ENCODE measurements at regions not wholly inside any gene's neighbourhood (a gene's known extent, or its start where the extent isn't known, plus 50 kb on each side); places are given as distances from the start of the nearest gene placed in this dataset.

DNA sequence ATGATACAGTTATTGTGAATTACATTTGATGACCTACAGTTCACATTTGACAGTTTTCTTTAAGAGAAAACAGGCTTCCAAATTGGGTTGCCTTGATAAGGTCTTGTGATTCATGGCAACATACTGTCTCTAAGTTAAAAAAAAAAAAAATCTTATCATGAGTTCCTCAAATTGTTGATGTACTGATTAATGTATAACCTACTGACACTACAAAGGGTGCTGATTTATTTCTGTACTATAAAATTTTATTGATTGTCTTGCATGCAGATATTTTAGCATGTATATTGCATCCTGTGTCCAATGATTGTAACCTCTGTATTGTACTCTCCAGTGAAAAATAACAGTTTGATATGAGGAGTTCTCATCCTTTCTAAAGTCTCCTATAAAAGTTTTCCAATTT, 197.3 kb upstream of the IVNS1ABP start:
- Histone ChIP-seq H3K9me3 (no peaks in the 10 kb centered on the region), H3K27ac (no peak overlapping the region), H3K27me3 (no peaks in the 10 kb centered on the region), H3K4me3 (no peak overlapping the region), H3K4me1 (no peaks in the 10 kb centered on the region), H3K36me3 (replicated peaks in 1 of 2; ENCODE audit: insufficient read depth in 1 of 2, low read depth in 2 of 2) (no peaks in the 10 kb centered on the region)
- TF ChIP-seq POLR2A (IDR thresholded peaks at IDR 0.05): no peak
- TF ChIP-seq, protein P1, sequence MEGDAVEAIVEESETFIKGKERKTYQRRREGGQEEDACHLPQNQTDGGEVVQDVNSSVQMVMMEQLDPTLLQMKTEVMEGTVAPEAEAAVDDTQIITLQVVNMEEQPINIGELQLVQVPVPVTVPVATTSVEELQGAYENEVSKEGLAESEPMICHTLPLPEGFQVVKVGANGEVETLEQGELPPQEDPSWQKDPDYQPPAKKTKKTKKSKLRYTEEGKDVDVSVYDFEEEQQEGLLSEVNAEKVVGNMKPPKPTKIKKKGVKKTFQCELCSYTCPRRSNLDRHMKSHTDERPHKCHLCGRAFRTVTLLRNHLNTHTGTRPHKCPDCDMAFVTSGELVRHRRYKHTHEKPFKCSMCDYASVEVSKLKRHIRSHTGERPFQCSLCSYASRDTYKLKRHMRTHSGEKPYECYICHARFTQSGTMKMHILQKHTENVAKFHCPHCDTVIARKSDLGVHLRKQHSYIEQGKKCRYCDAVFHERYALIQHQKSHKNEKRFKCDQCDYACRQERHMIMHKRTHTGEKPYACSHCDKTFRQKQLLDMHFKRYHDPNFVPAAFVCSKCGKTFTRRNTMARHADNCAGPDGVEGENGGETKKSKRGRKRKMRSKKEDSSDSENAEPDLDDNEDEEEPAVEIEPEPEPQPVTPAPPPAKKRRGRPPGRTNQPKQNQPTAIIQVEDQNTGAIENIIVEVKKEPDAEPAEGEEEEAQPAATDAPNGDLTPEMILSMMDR (IDR thresholded peaks at IDR 0.05): no peak
- DNase-seq: no peak
- ATAC-seq: no peak
- intact Hi-C loops (cut with DNase I): no loop called here

- no peak overlapping the region for H3K4me3 ChIP-seq
- H3K27me3 ChIP-seq: no peaks in the 10 kb centered on the region
- intact Hi-C loops (cut with DNase I): no loop called here
- WGBS, 2 donors: 47 to 83% methylated on average over 4 of the region's 4 CpGs
- DNase-seq (no peak), ATAC-seq (no peak)
- no peaks in the 10 kb centered on the region for H3K9me3 ChIP-seq
- H3K36me3 ChIP-seq (replicated peaks in 1 of 2; ENCODE audit: insufficient read depth in 1 of 2, low read depth in 2 of 2): no peaks in the 10 kb centered on the region
- TF ChIP-seq, protein P1 (IDR thresholded peaks at IDR 0.05): no peak
- TF ChIP-seq POLR2A (IDR thresholded peaks at IDR 0.05): no peak
- no peaks in the 10 kb centered on the region for H3K4me1 ChIP-seq
- H3K27ac ChIP-seq: no peak overlapping the region
Measured at GRCh38 chr1:185512442-185512841, 195.4 kb upstream of the IVNS1ABP start.

DNA sequence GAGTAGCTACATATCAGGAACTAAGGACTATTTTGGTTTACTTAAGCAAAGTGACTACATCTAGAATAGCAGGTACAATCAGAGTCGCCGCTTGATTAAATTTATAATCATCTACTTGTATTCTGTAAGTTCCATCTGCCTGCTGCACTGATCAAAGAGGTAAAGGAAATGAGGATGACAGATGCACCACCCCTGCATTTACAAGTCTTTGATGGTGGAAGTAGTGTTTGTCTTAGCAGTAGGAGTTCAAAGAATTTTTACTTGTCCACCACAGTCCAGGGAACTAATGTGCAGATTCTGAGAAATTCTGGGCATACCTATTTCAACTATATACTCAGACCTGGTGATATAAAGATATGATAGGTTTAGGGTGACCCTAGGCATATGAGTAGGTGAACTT, 184.1 kb upstream of the IVNS1ABP start:
- Histone ChIP-seq H3K27me3 (no peaks in the 10 kb centered on the region), H3K9me3 (no peaks in the 10 kb centered on the region), H3K36me3 (replicated peaks in 1 of 2; ENCODE audit: insufficient read depth in 1 of 2, low read depth in 2 of 2) (no peaks in the 10 kb centered on the region), H3K4me1 (no peaks in the 10 kb centered on the region), H3K27ac (no peak overlapping the region), H3K4me3 (no peak overlapping the region)
- intact Hi-C loops (cut with DNase I): no loop called here
- WGBS, 2 donors: 93 to 99% methylated on average over 2 of the region's 2 CpGs
- TF ChIP-seq POLR2A (IDR thresholded peaks at IDR 0.05): no peak
- TF ChIP-seq, protein P1 (IDR thresholded peaks at IDR 0.05): no peak
- ATAC-seq (no peak), DNase-seq (no peak)

- intact Hi-C loops (cut with DNase I): no loop called here
- Histone ChIP-seq H3K36me3 (replicated peaks in 1 of 2; ENCODE audit: insufficient read depth in 1 of 2, low read depth in 2 of 2) (no peaks in the 10 kb centered on the region), H3K27me3 (no peaks in the 10 kb centered on the region), H3K4me3 (no peak overlapping the region), H3K27ac (no peak overlapping the region), H3K9me3 (no peaks in the 10 kb centered on the region), H3K4me1 (no peaks in the 10 kb centered on the region)
- ATAC-seq (no peak), DNase-seq (no peak)
- TF ChIP-seq, protein P1 (IDR thresholded peaks at IDR 0.05): no peak
- no peak for TF ChIP-seq POLR2A (IDR thresholded peaks at IDR 0.05)
- 43 to 78% methylated on average over 4 of the region's 4 CpGs for WGBS, 2 donors
Measured at GRCh38 chr1:185500001-185500626, 183.1 kb upstream of the IVNS1ABP start.

DNA sequence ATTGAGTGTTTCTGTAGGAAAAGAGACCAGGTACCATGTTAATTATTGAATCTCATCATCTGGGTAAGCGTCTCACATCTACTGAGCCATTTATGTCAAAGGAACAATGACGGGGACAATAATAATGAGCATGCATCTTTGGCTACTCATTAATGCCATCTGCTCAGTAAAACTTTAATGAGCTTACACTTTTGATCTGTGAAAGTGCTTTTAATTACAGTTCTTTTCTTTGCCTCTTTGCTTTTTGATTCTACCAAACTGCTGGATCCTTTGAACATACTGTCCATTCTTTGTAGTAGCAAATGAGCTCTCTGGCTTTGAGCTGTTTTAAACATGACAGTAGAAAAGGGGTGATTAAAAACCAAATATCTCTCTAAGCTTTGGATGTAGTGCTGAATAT, 181.2 kb upstream of the IVNS1ABP start:
- Histone ChIP-seq H3K4me3 (no peak overlapping the region), H3K9me3 (no peaks in the 10 kb centered on the region), H3K36me3 (replicated peaks in 1 of 2; ENCODE audit: insufficient read depth in 1 of 2, low read depth in 2 of 2) (no peaks in the 10 kb centered on the region), H3K4me1 (no peaks in the 10 kb centered on the region), H3K27ac (no peak overlapping the region), H3K27me3 (no peaks in the 10 kb centered on the region)
- TF ChIP-seq, protein P1 (IDR thresholded peaks at IDR 0.05): no peak
- no peak for TF ChIP-seq POLR2A (IDR thresholded peaks at IDR 0.05)
- no peak for DNase-seq
- no peak for ATAC-seq
- 79 to 82% methylated on average over 2 of the region's 2 CpGs for WGBS, 2 donors
- intact Hi-C loops (cut with DNase I): no loop called here
